ENCODE measurements at regions not wholly inside any gene's neighbourhood (a gene's known extent, or its start where the extent isn't known, plus 50 kb on each side); places are given as distances from the start of the nearest gene placed in this dataset.
A peak's percentile ranks its signal among the peaks of the same experiment; 100 is the strongest.
"Not testable (repeated sequence)": the region's sequence is repeated elsewhere in the genome, so short reads cannot be mapped to it uniquely, and the experiment has no call there.

- H3K4me1 ChIP-seq (ENCODE audit: control insufficient read depth in 2 of 3, insufficient read depth in 2 of 3, low read depth in 1 of 3, low read length in 3 of 3), result no peaks in the 10 kb centered on the region
- H3K36me3 ChIP-seq (ENCODE audit: control insufficient read depth in 2 of 3, insufficient read depth in 3 of 3, low read length in 3 of 3), result no peaks in the 10 kb centered on the region
- no peak overlapping the region for H3K9ac ChIP-seq (ENCODE audit: low read length in 3 of 3)
- H3K27me3 ChIP-seq (ENCODE audit: control insufficient read depth, insufficient read depth, low read length), result no peaks in the 10 kb centered on the region
- no peak overlapping the region for H3K27ac ChIP-seq (ENCODE audit: low read depth in 2 of 2, low read length in 2 of 2)
- DNase-seq (no peak), FAIRE-seq (no peak)
- no peak overlapping the region for H3K4me3 ChIP-seq (ENCODE audit: low read length in 3 of 3)
- TF ChIP-seq CTCF (IDR thresholded peaks at IDR 0.05; ENCODE audit: borderline replicate concordance, extremely low read depth, insufficient read depth), result no peak
- H3K9me3 ChIP-seq (ENCODE audit: control insufficient read depth in 2 of 3, insufficient read depth in 1 of 3, low read length in 3 of 3), result no peaks in the 10 kb centered on the region
- intact Hi-C loops (cut with DNase I), result no loop called here
These were observed 202.8 kb upstream of the THUMPD2 start for GRCh38 chr2:39981883-39982311.

GRCh38 chr2:39975476-39976020 is 196.5 kb upstream of the THUMPD2 start:
- Histone ChIP-seq H3K27me3 (ENCODE audit: control insufficient read depth, insufficient read depth, low read length) (no peaks in the 10 kb centered on the region), H3K9me3 (ENCODE audit: control insufficient read depth in 2 of 3, insufficient read depth in 1 of 3, low read length in 3 of 3) (no peaks in the 10 kb centered on the region), H3K4me3 (ENCODE audit: low read length in 3 of 3) (no peak overlapping the region), H3K4me1 (ENCODE audit: control insufficient read depth in 2 of 3, insufficient read depth in 2 of 3, low read depth in 1 of 3, low read length in 3 of 3) (no peaks in the 10 kb centered on the region), H3K27ac (ENCODE audit: low read depth in 2 of 2, low read length in 2 of 2) (no peak overlapping the region), H3K9ac (ENCODE audit: low read length in 3 of 3) (no peak overlapping the region), H3K36me3 (ENCODE audit: control insufficient read depth in 2 of 3, insufficient read depth in 3 of 3, low read length in 3 of 3) (no peaks in the 10 kb centered on the region)
- no peak for FAIRE-seq
- TF ChIP-seq CTCF (IDR thresholded peaks at IDR 0.05; ENCODE audit: borderline replicate concordance, extremely low read depth, insufficient read depth), result no peak
- intact Hi-C loops (cut with DNase I), result no loop called here
- DNase-seq, result peak in 2 of 5 donors; percentile 17 to 56

GRCh38 chr2:39968037-39968436 is 189.0 kb upstream of the THUMPD2 start:
- FAIRE-seq (no peak), DNase-seq (no peak)
- Histone ChIP-seq H3K9me3 (ENCODE audit: control insufficient read depth in 2 of 3, insufficient read depth in 1 of 3, low read length in 3 of 3) (peaks cover 0 to 7% (median 0%) of the 10 kb centered on the region in 3 donors), H3K9ac (ENCODE audit: low read length in 3 of 3) (no peak overlapping the region), H3K27ac (ENCODE audit: low read depth in 2 of 2, low read length in 2 of 2) (no peak overlapping the region), H3K4me3 (ENCODE audit: low read length in 3 of 3) (no peak overlapping the region), H3K36me3 (ENCODE audit: control insufficient read depth in 2 of 3, insufficient read depth in 3 of 3, low read length in 3 of 3) (no peaks in the 10 kb centered on the region), H3K4me1 (ENCODE audit: control insufficient read depth in 2 of 3, insufficient read depth in 2 of 3, low read depth in 1 of 3, low read length in 3 of 3) (no peaks in the 10 kb centered on the region), H3K27me3 (ENCODE audit: control insufficient read depth, insufficient read depth, low read length) (no peaks in the 10 kb centered on the region)
- intact Hi-C loops (cut with DNase I), result no loop called here
- no peak for TF ChIP-seq CTCF (IDR thresholded peaks at IDR 0.05; ENCODE audit: borderline replicate concordance, extremely low read depth, insufficient read depth)

- H3K4me1 ChIP-seq (ENCODE audit: control insufficient read depth in 2 of 3, insufficient read depth in 2 of 3, low read depth in 1 of 3, low read length in 3 of 3); H3K9me3 ChIP-seq (ENCODE audit: control insufficient read depth in 2 of 3, insufficient read depth in 1 of 3, low read length in 3 of 3); FAIRE-seq; H3K36me3 ChIP-seq (ENCODE audit: control insufficient read depth in 2 of 3, insufficient read depth in 3 of 3, low read length in 3 of 3); intact Hi-C loops (cut with DNase I); DNase-seq; H3K27me3 ChIP-seq (ENCODE audit: control insufficient read depth, insufficient read depth, low read length); H3K4me3 ChIP-seq (ENCODE audit: low read length in 3 of 3); H3K27ac ChIP-seq (ENCODE audit: low read depth in 2 of 2, low read length in 2 of 2); H3K9ac ChIP-seq (ENCODE audit: low read length in 3 of 3): not testable (repeated sequence)
These were observed 181.6 kb upstream of the THUMPD2 start for GRCh38 chr2:39960681-39961080.
